ENCODE measurements at regions not wholly inside any gene's neighbourhood (a gene's known extent, or its start where the extent isn't known, plus 50 kb on each side); places are given as distances from the start of the nearest gene placed in this dataset.

DNA sequence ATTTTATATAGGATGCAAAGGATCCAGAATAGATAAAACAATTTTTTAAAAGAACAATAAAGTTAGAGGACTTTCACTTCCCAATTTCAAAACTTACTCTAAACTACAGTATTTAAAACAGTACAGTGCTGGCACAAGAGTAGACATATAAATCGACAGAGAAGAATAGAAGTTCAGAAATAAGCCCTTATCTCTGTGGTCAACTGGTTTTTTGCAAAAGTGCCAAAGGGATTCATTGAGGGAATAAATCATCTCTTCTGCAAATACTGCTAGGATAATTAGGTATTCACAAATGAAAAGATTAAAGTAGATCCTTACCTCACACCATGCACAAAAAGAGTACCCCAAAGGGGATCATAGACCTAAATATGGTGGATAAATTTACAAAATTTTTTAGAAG lies 431.0 kb upstream of the HTR2A start:
- DNase-seq: no peak

DNA sequence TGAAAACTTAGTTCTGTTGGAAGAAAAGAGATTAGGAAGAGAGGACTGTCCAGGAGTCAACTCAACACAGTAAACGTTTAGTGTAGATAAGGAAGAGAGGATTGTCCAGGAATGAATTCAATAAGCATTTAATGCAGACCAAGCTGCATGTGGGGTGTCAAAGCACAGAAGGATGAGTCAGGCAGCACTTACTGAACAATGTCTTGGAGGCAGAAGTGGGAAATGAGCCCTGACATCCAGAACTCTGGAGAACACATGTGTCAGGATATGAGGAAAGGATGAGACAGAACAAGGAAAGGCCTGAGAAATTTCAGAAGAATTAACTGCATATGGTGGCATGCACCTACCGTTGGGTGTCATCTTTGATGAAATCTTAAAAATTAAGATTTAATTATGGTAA lies 429.2 kb upstream of the HTR2A start:
- DNase-seq: no peak

DNA sequence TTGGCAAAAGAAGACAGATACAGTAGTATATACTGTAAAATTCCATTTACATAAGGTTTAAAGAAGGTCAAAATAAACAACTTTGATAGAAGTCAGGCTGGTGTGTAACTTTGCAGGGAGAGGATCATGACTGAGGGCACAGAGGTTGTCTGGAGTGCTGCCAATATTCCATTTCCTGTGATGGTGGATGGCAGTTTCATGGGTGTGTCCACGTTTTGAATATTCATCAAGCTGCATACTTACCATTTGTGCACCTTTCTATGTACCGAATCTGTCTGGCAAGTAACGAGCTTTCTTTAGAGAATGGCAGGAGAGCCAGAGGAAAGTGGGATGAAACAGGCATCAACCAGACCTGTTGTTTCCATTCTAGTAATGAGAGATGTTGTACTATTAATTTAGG lies 420.5 kb upstream of the HTR2A start:
- DNase-seq: no peak

DNA sequence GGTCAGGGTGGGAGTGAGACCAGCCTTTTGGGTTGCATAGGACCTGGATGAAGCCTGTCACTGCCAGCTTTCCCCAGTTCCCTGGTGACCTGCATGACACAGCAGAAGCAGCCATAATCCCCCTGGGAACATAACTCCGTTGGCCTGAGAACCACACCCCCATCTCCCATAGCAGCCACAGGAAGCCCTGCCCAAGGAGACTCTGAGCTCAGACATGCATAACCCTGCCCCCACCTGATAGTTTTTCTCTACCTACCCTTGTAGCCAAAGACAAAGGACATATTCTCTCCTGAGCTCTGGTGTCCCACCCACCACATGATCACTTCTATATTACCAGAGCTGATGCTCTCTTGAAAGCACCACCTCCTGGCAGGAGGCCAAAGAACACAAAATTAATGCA lies 413.5 kb upstream of the HTR2A start:
- no peak for DNase-seq

DNA sequence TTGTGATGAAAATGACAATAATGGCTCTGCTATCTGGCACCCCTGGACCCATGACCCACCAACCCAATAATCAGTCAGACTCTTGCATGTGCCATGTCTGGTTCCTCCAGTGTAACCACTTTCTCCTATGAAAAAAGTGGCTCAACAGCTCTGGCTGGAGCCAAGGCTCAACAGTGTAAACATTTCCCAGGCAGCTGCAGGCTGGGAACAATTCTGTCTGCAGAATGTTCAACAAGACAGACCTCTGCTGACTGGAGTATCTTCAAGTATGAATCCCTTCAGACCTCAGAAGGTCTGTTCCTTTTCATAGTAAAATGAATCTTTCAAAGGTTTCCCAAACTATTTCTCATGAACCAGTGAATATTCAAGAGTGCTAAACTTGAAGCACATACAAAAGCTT lies 410.1 kb upstream of the HTR2A start:
- DNase-seq: no peak

DNA sequence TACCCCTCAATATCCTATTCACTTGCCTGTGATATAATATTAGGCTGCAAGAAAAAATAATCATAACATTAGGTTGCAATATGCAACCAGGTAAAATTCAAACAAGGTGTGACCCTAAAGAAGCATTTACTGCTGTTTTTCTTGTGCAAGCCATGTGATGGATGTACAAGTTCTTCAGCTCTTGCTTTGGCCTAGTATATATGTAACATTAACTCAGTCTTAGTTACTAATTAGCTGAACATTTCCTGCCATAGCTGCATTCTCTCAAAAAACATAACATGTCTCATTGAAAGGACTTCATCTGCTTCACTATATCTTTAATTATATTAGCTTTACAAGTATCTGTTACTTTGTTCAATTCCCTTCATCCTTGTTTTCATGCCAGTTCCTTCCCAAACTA lies 406.8 kb upstream of the HTR2A start:
- DNase-seq: no peak

DNA sequence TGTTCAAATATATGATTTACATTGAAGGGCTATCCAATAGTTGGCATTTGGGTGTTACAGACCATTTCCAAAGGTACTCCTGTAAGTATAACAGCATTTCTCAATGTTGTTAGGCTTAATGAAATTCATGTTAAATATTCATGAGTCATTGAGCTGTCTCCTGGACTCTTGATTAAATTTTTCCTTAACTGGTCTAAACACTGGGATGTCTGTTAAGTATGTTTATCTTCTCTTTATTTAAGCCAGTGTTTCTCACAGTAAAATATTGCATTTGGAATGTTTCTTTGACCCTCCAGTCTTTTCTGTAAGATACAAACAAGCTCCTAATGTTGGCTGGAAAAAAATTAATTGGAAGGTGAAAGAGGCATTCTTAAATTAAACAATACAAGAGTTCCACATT lies 402.5 kb upstream of the HTR2A start:
- no peak for DNase-seq

DNA sequence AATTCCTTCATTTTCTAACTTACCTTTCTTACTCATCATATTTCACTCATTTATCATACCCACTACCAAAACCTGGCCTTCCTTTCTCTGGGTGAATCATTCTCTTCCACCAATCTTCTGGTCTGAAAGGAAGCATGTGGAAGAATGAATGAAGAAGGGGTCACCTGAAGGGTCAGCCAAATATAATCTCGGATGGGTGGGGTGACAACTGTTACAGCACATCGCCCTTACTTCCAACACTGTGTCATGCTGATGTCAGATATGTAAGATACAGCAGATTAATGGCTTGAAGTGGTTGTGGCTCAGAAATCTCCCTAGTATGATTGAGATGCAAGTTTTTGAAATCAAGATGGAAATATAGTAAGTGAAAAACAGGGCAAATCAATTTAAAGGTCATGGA lies 401.7 kb upstream of the HTR2A start:
- no peak for DNase-seq

DNA sequence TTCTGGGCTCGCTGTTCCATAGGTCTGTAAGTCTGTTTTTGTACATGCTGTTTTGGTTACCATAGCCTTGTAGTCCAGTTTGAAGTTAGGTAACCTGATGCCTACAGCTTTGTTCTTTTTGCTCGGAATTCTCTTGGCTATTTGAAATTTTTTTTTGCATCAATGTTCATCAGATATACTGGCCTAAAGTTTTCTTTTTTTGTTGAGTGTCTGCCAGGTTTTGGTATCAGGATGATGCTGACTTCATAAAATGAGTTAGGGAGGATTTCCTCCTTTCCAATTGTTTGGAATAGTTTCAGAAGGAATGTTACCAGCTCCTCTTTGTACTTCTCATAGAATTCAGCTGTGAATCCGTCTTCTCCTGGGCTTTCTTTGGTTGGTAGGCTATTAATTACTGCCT lies 397.8 kb upstream of the HTR2A start:
- DNase-seq: no peak

DNA sequence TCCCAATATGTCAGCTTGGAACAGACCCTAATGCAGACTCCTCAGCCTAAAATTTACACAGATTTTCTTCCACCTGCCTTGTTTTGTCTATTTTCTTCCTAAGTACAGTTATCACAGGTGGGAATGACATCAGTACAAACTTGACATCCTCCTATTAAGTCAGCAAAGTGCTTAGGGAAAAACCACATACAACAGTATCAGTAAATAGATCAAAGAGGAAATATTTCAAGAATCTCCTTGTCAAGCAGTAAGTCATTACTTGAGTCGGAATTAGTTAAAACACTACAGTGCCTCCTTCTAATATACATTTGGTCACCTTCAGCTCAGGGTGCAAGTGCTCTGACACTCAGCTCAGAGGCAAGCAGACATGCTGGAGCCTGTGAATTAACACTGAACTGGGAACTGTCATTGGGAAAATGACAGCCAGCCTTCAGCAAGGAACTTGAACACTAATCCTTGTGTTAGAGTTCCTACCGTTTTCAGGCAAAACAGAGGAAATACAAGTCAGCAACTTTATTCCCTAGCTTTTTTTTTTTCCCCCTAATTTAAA lies 394.3 kb upstream of the HTR2A start:
- no peak for DNase-seq

DNA sequence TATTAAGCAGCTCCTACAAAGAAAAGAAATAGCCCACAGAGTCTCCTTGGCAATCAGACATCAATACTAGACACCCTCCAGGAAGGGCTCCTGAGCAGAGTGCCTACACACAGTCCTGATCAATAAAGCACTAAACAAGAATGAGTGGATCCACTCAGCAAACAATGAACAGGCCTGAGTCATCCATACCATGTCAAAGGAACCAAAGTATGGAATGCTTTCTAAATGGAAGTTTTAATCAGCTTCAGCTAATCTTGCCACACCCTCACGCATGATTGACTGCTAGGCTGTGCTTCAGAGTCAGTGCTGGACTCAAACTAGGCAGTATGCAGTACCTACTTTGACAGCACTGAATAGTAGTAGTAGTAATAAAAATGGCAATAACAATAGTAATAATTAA lies 392.7 kb upstream of the HTR2A start:
- no peak for DNase-seq

DNA sequence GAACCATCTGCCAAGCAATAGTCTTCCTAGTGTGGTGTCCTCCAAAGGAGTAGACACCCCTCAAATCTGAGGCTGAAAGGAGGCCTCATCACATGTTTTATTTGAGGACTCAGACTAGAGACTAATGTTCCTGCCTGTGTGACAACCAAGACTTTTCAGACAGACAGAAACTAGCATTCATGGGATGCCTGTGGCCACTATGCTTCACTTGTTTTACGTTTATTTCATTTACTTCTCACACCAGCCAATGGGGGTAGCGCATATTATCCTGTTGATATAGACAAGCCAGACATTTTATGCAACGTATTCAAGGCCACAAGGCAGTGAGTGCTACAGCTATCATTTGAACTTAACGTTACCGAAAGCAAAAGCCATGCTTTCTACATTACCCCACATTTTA lies 391.7 kb upstream of the HTR2A start:
- DNase-seq: no peak

DNA sequence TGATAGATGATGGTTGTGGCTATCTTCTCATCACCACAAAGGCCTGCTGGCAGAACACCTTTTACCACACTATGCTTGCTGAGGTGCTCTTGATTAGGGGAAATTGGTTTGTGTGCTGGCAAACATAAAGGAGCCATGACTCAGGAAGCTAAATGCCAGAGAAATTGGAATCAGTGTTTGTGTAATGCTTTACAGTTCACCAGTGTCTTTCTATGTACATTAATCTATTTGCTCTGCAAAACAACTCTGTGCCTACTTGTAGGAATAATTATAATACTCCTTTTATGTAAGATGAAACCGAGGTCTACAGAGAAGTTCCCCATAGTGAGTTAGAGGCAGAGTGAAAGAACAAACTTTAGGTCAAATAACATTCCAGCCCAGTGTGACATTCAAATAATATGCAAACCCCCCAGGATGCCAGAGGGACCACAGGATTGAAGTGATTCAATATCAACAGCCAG lies 390.5 kb upstream of the HTR2A start:
- DNase-seq: no peak

DNA sequence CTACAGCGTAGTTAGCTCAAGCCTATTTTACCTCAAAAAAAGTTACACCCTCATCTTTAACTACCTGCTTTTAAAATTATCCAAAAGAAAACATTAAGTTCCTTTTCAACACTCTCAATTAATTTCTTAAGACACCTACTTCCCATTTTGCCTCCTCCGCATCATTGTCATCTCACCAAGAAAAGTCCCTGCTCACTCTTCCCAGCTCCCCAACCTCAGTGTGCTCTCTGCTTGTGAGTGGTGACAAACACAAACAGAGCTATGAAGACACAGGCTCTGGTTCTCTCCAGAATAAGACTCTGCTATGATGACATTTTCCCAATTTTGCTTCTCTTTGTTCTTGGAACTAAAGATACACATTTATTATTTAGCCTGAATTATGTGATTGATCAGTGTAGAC lies 385.1 kb upstream of the HTR2A start:
- DNase-seq: peak; percentile 57 to 64 (median 60)

DNA sequence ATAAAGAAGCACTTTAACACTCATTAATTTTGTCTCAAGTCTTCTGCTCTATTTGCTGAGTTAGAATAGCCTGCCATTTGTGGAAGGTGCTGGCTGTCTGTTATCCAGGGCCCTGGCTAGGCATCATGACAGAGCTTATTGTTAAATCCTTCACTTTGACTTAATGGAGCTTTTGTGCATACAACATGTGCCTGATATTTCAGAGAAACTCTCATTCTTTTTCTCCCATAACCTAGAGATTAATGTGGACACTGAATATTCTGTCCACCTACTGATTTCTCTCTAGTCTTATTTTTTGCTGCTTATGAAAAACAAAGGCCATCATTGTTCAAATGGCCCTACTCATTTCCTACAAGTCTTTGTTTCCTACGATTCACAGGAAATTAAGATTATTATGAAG lies 383.1 kb upstream of the HTR2A start:
- DNase-seq: no peak

DNA sequence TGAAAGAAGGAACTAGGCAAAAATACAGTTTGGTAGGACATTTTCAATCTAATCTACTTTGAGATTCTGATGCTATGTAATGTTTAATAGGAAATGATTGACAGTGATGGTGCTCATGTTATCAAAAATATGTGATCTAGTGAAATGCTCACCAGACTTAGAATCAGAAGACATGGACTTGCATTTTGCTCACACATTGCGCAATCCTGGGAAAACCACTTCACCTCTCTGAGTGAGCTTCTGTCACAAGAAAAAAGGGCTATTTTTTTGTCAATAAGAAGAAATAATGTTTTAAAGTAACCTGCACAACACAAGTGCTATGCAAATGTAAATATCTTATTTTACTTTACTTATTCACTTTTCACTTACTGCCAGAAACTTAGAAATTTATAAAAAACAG lies 380.9 kb upstream of the HTR2A start:
- DNase-seq: peak; percentile 41 to 52 (median 44)

DNA sequence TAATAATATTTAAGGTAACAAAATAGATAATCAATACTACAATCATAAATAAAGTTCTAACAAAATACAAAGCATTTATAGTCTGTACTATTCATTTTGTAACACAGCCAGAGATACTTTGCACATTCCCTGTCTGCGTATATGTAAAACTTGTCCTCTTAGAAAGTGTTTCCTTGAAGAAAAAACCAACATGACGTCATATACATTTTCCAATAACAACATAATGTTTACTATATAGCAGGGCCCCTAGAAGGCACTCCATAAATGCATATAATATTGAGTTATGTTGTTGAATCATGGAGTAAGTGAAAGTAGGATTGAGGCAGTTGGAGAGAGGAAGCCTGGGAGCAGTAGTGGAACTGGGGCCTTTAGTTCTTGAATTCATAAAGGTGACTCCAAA lies 371.4 kb upstream of the HTR2A start:
- DNase-seq: no peak

DNA sequence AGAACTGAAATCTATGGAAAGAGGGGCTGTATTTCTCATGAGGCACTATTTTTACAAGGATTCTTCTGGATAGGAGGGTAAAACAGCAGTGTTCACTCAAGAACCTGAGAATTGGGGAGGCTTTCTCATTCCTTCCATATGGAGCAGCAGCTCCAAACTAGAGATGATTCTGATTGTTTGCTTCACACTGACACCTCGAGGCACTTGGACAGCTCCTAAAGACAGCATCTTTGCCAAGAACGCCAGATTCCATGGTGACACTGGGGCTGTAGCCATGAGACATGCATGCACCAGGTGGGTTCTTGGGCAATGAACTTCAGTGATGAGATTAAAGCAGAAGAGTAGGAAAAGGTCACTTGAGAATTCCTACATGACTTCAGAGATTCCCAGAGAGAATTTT lies 361.5 kb upstream of the HTR2A start:
- DNase-seq: no peak

DNA sequence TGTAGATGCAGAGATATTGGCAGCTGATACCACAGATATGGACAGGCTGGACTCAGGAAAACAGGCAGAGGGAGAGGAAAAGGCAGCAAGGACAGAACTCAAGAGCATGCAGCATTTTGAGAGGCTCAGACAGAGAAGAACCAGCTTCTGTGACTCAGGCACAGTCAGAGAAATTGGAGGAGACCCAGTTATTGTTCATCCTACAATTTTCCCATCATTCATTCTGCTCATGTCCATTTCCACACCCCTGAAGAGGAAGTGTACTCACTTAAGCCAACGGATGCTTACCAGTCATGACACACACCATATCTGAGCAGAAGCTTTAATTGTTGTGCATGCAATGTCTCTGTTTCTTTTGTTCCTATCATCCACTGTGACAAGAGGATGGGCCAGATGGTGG lies 359.8 kb upstream of the HTR2A start:
- DNase-seq: peak in 1 of 3 donors; percentile 2

DNA sequence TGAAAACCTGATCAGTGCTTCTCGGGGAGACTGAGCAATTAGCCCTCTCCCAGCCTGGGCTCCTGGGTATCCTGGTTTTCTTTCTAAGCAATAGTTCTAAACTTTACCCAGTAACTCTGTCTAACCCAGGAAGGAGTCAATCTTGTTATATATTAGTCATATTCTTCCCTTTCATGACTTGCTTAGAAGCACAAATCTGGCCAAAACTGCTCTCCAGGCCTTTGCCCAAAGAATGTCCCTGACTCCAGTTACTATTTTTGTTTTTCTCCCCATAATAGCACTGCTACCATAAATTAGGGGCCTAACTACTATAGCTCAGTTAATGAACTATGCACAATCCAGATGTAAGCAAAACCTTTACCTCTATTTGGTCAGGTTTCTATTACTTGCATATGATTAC lies 355.8 kb upstream of the HTR2A start:
- DNase-seq: no peak

DNA sequence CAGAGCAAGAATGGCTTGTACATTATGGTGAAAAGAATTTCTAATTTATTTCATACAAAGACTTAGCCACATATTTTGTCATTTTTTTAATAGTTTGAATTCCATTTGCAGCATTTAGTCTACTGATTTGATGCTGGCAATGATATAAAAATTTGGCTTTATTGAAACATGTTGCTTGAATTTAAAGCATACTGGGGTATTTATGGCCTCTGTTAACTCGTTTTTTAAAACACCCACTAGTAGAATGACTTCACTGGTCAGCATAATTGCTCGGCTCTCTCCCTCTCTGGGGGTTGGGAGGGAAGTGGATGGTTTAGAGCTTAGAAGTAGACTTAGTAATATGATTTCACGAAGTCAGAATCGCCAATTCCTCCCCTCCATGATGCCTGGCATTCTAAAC lies 354.9 kb upstream of the HTR2A start:
- no peak for DNase-seq

DNA sequence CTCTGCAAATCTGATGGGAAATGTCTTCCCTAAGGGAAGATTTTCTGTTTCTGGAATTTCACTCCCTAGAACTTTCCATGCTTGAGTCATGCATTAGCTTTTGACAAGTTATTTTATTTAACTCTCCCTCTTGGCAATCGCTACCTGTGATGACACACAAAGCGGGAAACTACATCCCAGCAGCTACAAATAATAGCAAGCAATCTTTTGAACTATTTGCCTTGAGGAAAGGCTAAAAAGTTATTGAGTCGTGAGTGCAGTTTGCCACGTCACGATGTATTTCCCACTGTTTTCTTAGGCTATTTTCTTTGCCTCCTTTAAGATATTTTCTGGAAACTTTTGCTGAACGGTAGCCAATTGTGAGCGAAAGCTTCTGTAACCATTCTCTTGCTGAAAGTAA lies 353.3 kb upstream of the HTR2A start:
- no peak for DNase-seq

DNA sequence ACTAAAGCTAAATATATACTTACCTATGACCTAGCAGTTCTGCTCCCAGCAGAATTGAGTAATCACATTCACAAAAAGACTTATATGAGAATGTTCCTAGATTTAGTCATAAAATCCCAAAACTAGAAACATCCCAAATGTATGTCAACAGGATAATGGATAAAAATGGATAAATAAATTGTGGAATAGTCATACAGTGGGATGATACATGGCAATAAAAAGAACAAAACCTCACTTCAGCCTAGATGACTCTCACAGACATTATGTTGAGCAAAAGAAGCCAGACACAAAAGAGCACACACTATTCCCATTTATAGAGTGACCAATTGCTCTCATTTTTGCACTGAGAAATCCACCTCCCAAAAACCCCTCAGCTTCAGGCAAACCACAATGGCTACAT lies 352.4 kb upstream of the HTR2A start:
- no peak for DNase-seq

DNA sequence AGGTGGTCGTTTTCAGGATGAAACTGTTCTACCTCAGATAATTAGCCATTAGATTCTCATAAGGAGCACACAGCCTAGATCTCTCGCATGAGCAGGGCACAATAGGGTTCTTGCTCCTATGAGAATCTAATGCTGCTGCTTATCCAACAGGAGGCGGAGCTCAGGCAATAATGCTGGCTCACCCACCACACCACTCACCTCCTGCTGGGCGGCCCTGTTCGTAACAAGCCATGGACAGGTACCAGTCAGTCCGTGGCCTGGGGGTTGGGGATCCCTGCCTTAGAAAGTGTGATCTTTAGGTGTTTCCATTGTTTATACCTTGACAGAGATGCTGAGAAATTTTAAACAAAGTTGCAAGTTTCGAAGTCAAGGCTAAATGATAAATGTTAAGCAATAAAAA lies 344.6 kb upstream of the HTR2A start:
- no peak for DNase-seq

DNA sequence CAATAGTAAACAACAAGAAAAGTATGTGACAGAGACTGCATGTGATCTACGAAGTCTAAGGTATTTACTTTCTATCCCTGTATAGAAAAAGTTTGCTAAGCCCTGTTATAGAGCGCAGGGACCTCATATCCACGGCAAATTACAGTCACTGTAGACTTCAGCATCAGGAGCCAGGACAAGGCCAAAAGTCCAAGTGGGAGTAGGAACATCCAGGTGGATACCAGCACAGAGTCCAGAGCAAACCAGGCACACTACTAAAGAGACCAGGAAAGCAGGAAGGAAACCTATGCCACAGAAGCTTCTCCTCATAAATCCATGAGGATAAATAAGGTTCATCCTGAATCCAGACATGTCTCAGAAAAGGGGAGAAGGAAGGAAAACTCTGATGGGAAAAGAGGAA lies 342.2 kb upstream of the HTR2A start:
- no peak for DNase-seq

DNA sequence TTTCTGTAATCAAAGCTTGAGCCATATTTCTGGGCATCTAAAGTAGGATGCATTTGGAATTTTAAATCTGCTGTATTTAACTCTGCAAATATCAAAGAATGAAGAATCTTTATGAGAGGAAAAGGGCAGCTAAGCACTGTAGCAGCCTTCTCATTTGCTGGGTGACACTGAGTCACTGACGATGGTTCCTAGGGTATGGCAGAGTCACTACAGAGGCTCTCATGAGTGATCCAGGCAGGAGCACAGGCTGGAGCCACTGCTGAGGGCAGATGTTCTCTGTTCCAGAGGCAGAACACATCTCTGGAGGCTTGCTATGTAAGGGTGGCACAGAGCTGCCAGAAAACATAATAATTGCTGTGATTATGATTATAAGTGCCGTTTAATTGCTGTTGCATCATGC lies 340.7 kb upstream of the HTR2A start:
- no peak for DNase-seq
